GM12878 (cell line): ENCODE measurements at regions not wholly inside any gene's neighbourhood (a gene's known extent, or its start where the extent isn't known, plus 50 kb on each side); places are given as distances from the start of the nearest gene placed in this dataset.

ENCODE experiments used
- ATAC-seq: fragments of 200-7000 bp; cut with Tn5 transposase; 3 replicates; pipeline ENCODE4 v1.9.1; 2020; ENCODE audit warnings: mild to moderate bottlenecking, moderate library complexity
- BruUV-seq: library from RNA; stranded (reverse); fragments of 400-500 nt; replicated peaks from 2 replicates; lab custom pipeline; 2021; lab: Mats Ljungman, UMichigan
- CTCF ChIA-PET: fragments of 300-600 bp; sonication (Branson Sonifier 250); formaldehyde crosslinking; extraction: SDS; loops from one replicate; lab custom pipeline; 2021; ENCODE audit warnings: inconsistent platforms; lab: Yijun Ruan, JAX
- POLR2A ChIA-PET: fragments of 350-600 bp; formaldehyde crosslinking; extraction: SDS; loops from one replicate; lab custom pipeline; 2021; ENCODE audit warnings: inconsistent platforms; lab: Charles Lee
- RAD21 ChIA-PET: fragments of 300-600 bp; sonication (Branson Sonifier 250); formaldehyde crosslinking; loops from one replicate; lab custom pipeline; 2023; ENCODE audit warnings: antibody characterized with exemption; ENCODE audit not compliant: unreplicated experiment; lab: Charles Lee
- SMC1A ChIA-PET: fragments of 300-600 bp; sonication (Branson Sonifier 250); formaldehyde crosslinking; loops from one replicate; lab custom pipeline; 2023; ENCODE audit not compliant: unreplicated experiment, uncharacterized antibody; lab: Charles Lee
- DNase-seq: peaks from one replicate; pipeline ENCODE4 v3.0.0-alpha.2; 2011; ENCODE audit warnings: low read depth, low spot score
- FAIRE-seq: peaks from 3 replicates; lab custom pipeline; 2011; peaks lifted over from hg19 to GRCh38; lab: Jason Lieb, UNC
- H2AFZ ChIP-seq: 2 replicates; pipeline ENCODE4 v1.6.0; 2011; ENCODE audit warnings: low read depth, low read length, control low read depth; ENCODE audit not compliant: control insufficient read depth
- H3K27ac ChIP-seq: 2 replicates; pipeline ENCODE4 v1.5.1; 2011; ENCODE audit warnings: control low read depth; ENCODE audit not compliant: control insufficient read depth, insufficient read depth
- H3K27me3 ChIP-seq, 2 experiments: replicated peaks in 1 of 2; 2 replicates each; pipeline versions ENCODE4 v1.6.0 to v1.6.1; 2011; ENCODE audit warnings: low read length in 1 of 2; ENCODE audit not compliant: control insufficient read depth in 2 of 2, insufficient read depth in 2 of 2
- H3K36me3 ChIP-seq, 2 experiments: 2 replicates each; pipeline ENCODE4 v1.5.1; 2011; ENCODE audit warnings: low read length in 1 of 2; ENCODE audit not compliant: control insufficient read depth in 2 of 2, insufficient read depth in 2 of 2
- H3K4me1 ChIP-seq: 2 replicates; pipeline ENCODE4 v1.6.1; 2011; ENCODE audit warnings: mild to moderate bottlenecking, low read length, moderate library complexity, mixed read lengths; ENCODE audit not compliant: control insufficient read depth, insufficient read depth
- H3K4me2 ChIP-seq: 2 replicates; pipeline ENCODE4 v1.6.0; 2011; ENCODE audit warnings: control low read depth; ENCODE audit not compliant: control insufficient read depth, insufficient read depth
- H3K4me3 ChIP-seq: fragments of 200-600 bp; sonication (generic); 2 replicates; pipeline ENCODE4 v1.5.1; 2016
- H3K79me2 ChIP-seq: 2 replicates; pipeline ENCODE4 v1.6.0; 2011; ENCODE audit warnings: low read length; ENCODE audit not compliant: control insufficient read depth, insufficient read depth
- H3K9ac ChIP-seq: 2 replicates; pipeline ENCODE4 v1.8.0; 2011; ENCODE audit warnings: low read length, control low read depth, mixed read lengths; ENCODE audit not compliant: control insufficient read depth, insufficient read depth
- H3K9me3 ChIP-seq: replicated peaks from 3 replicates; pipeline ENCODE4 v1.5.1; 2011; ENCODE audit warnings: mild to moderate bottlenecking, low read length; ENCODE audit not compliant: control insufficient read depth, insufficient read depth
- H4K20me1 ChIP-seq: 2 replicates; pipeline ENCODE4 v1.6.0; 2011; ENCODE audit not compliant: control insufficient read depth, insufficient read depth
- BACH1 ChIP-seq: fragments of 450-650 bp; IDR thresholded peaks from 2 replicates; pipeline ENCODE4 v1.6.1; 2017; ENCODE audit warnings: mild to moderate bottlenecking, borderline replicate concordance
- BCL11A ChIP-seq: IDR thresholded peaks from 2 replicates; pipeline ENCODE4 v1.6.1; 2011; ENCODE audit warnings: low read depth, low read length
- BRCA1 ChIP-seq: IDR thresholded peaks from 2 replicates; pipeline ENCODE4 v1.6.1; 2011; ENCODE audit warnings: low read depth, low read length, improper control_type of control experiment
- CHD2 ChIP-seq: IDR thresholded peaks from 2 replicates; pipeline ENCODE4 v1.6.1; 2011; ENCODE audit warnings: low read depth, low read length, improper control_type of control experiment, borderline replicate concordance
- FOS ChIP-seq: IDR thresholded peaks from 3 replicates; pipeline ENCODE4 v1.6.1; 2011; ENCODE audit warnings: borderline replicate concordance; ENCODE audit not compliant: insufficient read length; ENCODE audit errors: extremely low read depth
- FOXK2 ChIP-seq: fragments of 450-650 bp; IDR thresholded peaks from 2 replicates; pipeline ENCODE4 v1.6.1; 2017; ENCODE audit warnings: mild to moderate bottlenecking, moderate library complexity
- IRF4 ChIP-seq: IDR thresholded peaks from 2 replicates; pipeline ENCODE4 v1.6.1; 2011; ENCODE audit warnings: low read depth, low read length
- MEF2A ChIP-seq: IDR thresholded peaks from 2 replicates; pipeline ENCODE4 v1.6.1; 2011; ENCODE audit warnings: low read depth, mild to moderate bottlenecking, low read length, moderate library complexity; ENCODE audit not compliant: insufficient read depth
- MEF2B ChIP-seq: fragments of 450-650 bp; IDR thresholded peaks from 2 replicates; pipeline ENCODE4 v1.6.1; 2018; ENCODE audit warnings: mild to moderate bottlenecking, moderate library complexity; ENCODE audit not compliant: partially characterized antibody, poor library complexity, severe bottlenecking
- MTA3 ChIP-seq: IDR thresholded peaks from 2 replicates; pipeline ENCODE4 v1.6.1; 2012; ENCODE audit warnings: low read length, inconsistent platforms, borderline replicate concordance
- NFYB ChIP-seq: IDR thresholded peaks from 2 replicates; pipeline ENCODE4 v1.6.1; 2011; ENCODE audit warnings: low read depth, mild to moderate bottlenecking, low read length, improper control_type of control experiment, moderate library complexity; ENCODE audit not compliant: insufficient read depth
- PML ChIP-seq: IDR thresholded peaks from 2 replicates; pipeline ENCODE4 v1.6.1; 2012; ENCODE audit warnings: low read length, inconsistent platforms
- RAD21 ChIP-seq: IDR thresholded peaks from 2 replicates; pipeline ENCODE4 v1.6.1; 2011; ENCODE audit warnings: mild to moderate bottlenecking, low read depth, low read length, moderate library complexity; ENCODE audit not compliant: insufficient read depth
- RAD51 ChIP-seq: fragments of 450-650 bp; IDR thresholded peaks from 2 replicates; pipeline ENCODE4 v1.6.1; 2016; ENCODE audit warnings: moderate library complexity, mild to moderate bottlenecking, inconsistent platforms
- RUNX3 ChIP-seq: IDR thresholded peaks from 2 replicates; pipeline ENCODE4 v1.6.1; 2012; ENCODE audit warnings: low read length, inconsistent platforms
- STAT1 ChIP-seq: fragments of 450-650 bp; conservative IDR thresholded peaks from 2 replicates; pipeline ENCODE4 v1.6.1; 2014; ENCODE audit warnings: antibody characterized with exemption, mild to moderate bottlenecking
- WGBS: methylation state at CpG from one replicate; pipeline ENCODE4 v1.1.6; 2016; ENCODE audit warnings: low lambda C conversion rate; ENCODE audit not compliant: insufficient replicate concordance, insufficient coverage; ENCODE audit errors: missing lambda C conversion rate; 5-methylcytosine and 5-hydroxymethylcytosine counted together
- in situ Hi-C: fragments of 300-500 bp; cut with MboI; formaldehyde crosslinking; loops from 9 replicates; pipeline ENCODE4 v1.14.3; 2018; ENCODE audit warnings: mixed read lengths
- intact Hi-C: fragments of 100-400 bp; cut with micrococcal nuclease; formaldehyde crosslinking; loops from one replicate; pipeline ENCODE4 v1.14.2; 2022; ENCODE audit not compliant: unreplicated experiment
- TF ChIP-seq, protein P1 (sequence below): fragments of 450-650 bp; IDR thresholded peaks from 2 replicates; pipeline ENCODE4 v1.6.1; 2017; ENCODE audit warnings: mild to moderate bottlenecking, low read depth, inconsistent platforms; ENCODE audit not compliant: poor library complexity, severe bottlenecking
- TF ChIP-seq, protein P2 (sequence below): IDR thresholded peaks from 2 replicates; pipeline ENCODE4 v1.6.1; 2011; ENCODE audit warnings: borderline replicate concordance, low read depth, mild to moderate bottlenecking, moderate library complexity, low read length; ENCODE audit not compliant: insufficient read depth, poor library complexity, severe bottlenecking
- TF ChIP-seq, protein P3 (sequence below): IDR thresholded peaks from 2 replicates; pipeline ENCODE4 v1.6.1; 2012; ENCODE audit warnings: low read length, inconsistent platforms

DNA sequence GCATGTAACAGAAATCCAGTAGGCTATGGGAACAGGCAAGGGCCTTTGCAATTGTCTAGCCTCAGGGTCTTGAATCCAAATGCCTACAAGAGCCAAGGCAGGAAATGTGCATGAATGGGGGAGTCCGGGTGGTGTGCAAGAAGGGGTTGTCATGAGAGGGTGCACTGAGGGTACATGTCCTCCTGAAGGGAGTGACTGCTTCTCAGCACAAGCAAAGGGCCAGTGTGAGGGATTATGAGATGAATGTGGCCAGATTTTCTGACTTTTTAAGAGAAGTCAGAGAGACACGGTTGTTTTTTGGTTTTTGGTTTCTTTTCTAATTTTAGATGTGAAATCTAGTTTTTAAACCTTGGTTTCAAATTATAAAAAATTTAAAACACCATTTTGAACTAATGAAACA is 76.5 kb upstream of the LSM6 start:
- peak overlapping the region; percentile 68 for H3K9ac ChIP-seq
- H3K27ac ChIP-seq = peak overlapping the region; percentile 98
- H3K4me3 ChIP-seq = peak overlapping the region; percentile 53
- 2% methylated on average over 2 of the region's 2 CpGs for WGBS
- intact Hi-C loops (loop anchor here (5.0 to 10.0 kb wide), 7 partner anchors 37 to 816 kb away; partner anchors contain the start of genes LSM6, SLC10A7 and ZNF827), in situ Hi-C loops (no loop called here)
- DNase-seq = peak; percentile 55
- SMC1A ChIA-PET = interaction anchor here (0.8 to 1.4 kb wide), 7 partner anchors 14 to 64 kb away, joined by 3 to 6 read pairs (median 4); no protein-coding TSS in a partner anchor
- peak; percentile 84 for ATAC-seq
- H3K27me3 ChIP-seq = no peaks in the 10 kb centered on the region
- CTCF ChIA-PET = interaction anchor here (1.2 kb wide), 1 partner anchor 13 kb away, joined by 5 read pairs; no protein-coding TSS in a partner anchor
- peaks cover 46% of the 10 kb centered on the region for H3K4me1 ChIP-seq
- POLR2A ChIA-PET = no interaction called here
- H4K20me1 ChIP-seq = no peaks in the 10 kb centered on the region
- RAD21 ChIA-PET = interaction anchor here (1.0 kb wide), 1 partner anchor 13 kb away, joined by 3 read pairs; no protein-coding TSS in a partner anchor
- H3K9me3 ChIP-seq = peaks cover 6% of the 10 kb centered on the region; the same call in 2 of the 3 replicates
- peak overlapping the region; percentile 72 for H2AFZ ChIP-seq
- FAIRE-seq = peak; percentile 38
- no peaks in the 10 kb centered on the region for H3K36me3 ChIP-seq
- H3K79me2 ChIP-seq = no peaks in the 10 kb centered on the region
- peak overlapping the region; percentile 100 for H3K4me2 ChIP-seq
- BruUV-seq = no TSS peak
- TF ChIP-seq CHD2 (no peak), RAD21 (peak; percentile 23; the same call in 1 of the 2 replicates), BACH1 (no peak), IRF4 (0 out of 2 replicates have a peak, but pooled peaks have one; percentile 14), MTA3 (0 out of 2 replicates have a peak, but pooled peaks have one; percentile 36), STAT1 (no peak), MEF2A (peak; percentile 79; the same call in 1 of the 2 replicates), RAD51 (no peak), RUNX3 (peak; percentile 82), PML (peak; percentile 44; the same call in 1 of the 2 replicates), FOXK2 (no peak), BCL11A (0 out of 2 replicates have a peak, but pooled peaks have one; percentile 29), BRCA1 (no peak), NFYB (no peak), MEF2B (peak; percentile 18), FOS (no peak)
- TF ChIP-seq, protein P1, sequence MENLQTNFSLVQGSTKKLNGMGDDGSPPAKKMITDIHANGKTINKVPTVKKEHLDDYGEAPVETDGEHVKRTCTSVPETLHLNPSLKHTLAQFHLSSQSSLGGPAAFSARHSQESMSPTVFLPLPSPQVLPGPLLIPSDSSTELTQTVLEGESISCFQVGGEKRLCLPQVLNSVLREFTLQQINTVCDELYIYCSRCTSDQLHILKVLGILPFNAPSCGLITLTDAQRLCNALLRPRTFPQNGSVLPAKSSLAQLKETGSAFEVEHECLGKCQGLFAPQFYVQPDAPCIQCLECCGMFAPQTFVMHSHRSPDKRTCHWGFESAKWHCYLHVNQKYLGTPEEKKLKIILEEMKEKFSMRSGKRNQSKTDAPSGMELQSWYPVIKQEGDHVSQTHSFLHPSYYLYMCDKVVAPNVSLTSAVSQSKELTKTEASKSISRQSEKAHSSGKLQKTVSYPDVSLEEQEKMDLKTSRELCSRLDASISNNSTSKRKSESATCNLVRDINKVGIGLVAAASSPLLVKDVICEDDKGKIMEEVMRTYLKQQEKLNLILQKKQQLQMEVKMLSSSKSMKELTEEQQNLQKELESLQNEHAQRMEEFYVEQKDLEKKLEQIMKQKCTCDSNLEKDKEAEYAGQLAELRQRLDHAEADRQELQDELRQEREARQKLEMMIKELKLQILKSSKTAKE = peak; percentile 11
- TF ChIP-seq, protein P2, sequence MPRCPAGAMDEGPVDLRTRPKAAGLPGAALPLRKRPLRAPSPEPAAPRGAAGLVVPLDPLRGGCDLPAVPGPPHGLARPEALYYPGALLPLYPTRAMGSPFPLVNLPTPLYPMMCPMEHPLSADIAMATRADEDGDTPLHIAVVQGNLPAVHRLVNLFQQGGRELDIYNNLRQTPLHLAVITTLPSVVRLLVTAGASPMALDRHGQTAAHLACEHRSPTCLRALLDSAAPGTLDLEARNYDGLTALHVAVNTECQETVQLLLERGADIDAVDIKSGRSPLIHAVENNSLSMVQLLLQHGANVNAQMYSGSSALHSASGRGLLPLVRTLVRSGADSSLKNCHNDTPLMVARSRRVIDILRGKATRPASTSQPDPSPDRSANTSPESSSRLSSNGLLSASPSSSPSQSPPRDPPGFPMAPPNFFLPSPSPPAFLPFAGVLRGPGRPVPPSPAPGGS = no peak
- TF ChIP-seq, protein P3, sequence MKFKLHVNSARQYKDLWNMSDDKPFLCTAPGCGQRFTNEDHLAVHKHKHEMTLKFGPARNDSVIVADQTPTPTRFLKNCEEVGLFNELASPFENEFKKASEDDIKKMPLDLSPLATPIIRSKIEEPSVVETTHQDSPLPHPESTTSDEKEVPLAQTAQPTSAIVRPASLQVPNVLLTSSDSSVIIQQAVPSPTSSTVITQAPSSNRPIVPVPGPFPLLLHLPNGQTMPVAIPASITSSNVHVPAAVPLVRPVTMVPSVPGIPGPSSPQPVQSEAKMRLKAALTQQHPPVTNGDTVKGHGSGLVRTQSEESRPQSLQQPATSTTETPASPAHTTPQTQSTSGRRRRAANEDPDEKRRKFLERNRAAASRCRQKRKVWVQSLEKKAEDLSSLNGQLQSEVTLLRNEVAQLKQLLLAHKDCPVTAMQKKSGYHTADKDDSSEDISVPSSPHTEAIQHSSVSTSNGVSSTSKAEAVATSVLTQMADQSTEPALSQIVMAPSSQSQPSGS = peak; percentile 53; the same call in 1 of the 2 replicates
